Head of caudate nucleus (tissue), 42 donors: ENCODE measurements at regions not wholly inside any gene's neighbourhood (a gene's known extent, or its start where the extent isn't known, plus 50 kb on each side); places are given as distances from the start of the nearest gene placed in this dataset.

Source experiments
- DNase-seq, 42 donors: peaks; one replicate each; pipeline versions ENCODE4 v3.0.0 to v3.0.0-alpha.2; 2020 to 2021; ENCODE audit warnings: mixed read lengths in 7 of 42
- intact Hi-C: fragments of 100-400 bp; cut with DNase I; formaldehyde crosslinking; loops from one replicate; pipeline ENCODE4 v1.15.0; 2022

- intact Hi-C loops, result no loop called here
- no peak for DNase-seq
These were observed 84.7 kb upstream of the TNFAIP3 start for GRCh38 chr6:137782166-137783039.

GRCh38 chr6:137783710-137784109 is 83.3 kb upstream of the TNFAIP3 start:
- intact Hi-C loops, result no loop called here
- no peak for DNase-seq

- DNase-seq, result no peak
- intact Hi-C loops, result no loop called here
These were observed 82.5 kb upstream of the TNFAIP3 start for GRCh38 chr6:137784583-137784982.

- DNase-seq, result no peak
- intact Hi-C loops, result no loop called here
These were observed 80.0 kb upstream of the TNFAIP3 start for GRCh38 chr6:137787016-137787415.

GRCh38 chr6:137788248-137788647 is 78.8 kb upstream of the TNFAIP3 start:
- DNase-seq, result no peak
- intact Hi-C loops, result no loop called here

- intact Hi-C loops, result no loop called here
These were observed 75.5 kb upstream of the TNFAIP3 start for GRCh38 chr6:137791281-137792159.

GRCh38 chr6:137792160-137793033 is 74.7 kb upstream of the TNFAIP3 start:
- DNase-seq, result no peak
- intact Hi-C loops, result no loop called here

More at GRCh38 chr6:137791281-137792159, 75.5 kb upstream of the TNFAIP3 start:
- DNase-seq, result no peak

- intact Hi-C loops, result no loop called here
- DNase-seq, result no peak
These were observed 73.1 kb upstream of the TNFAIP3 start for GRCh38 chr6:137793805-137794515.

- intact Hi-C loops, result no loop called here
- DNase-seq, result no peak
These were observed 72.4 kb upstream of the TNFAIP3 start for GRCh38 chr6:137794516-137795201.

GRCh38 chr6:137795501-137795900 is 71.6 kb upstream of the TNFAIP3 start:
- no peak for DNase-seq
- intact Hi-C loops, result no loop called here

GRCh38 chr6:137798261-137798660 is 68.8 kb upstream of the TNFAIP3 start:
- intact Hi-C loops, result no loop called here
- no peak for DNase-seq

- no peak for DNase-seq
- intact Hi-C loops, result no loop called here
These were observed 68.2 kb upstream of the TNFAIP3 start for GRCh38 chr6:137798846-137799245.

- intact Hi-C loops, result loop anchor here (10.0 kb wide), 1 partner anchor 145 kb away; no protein-coding TSS in a partner anchor
These were observed 67.0 kb upstream of the TNFAIP3 start for GRCh38 chr6:137799950-137800568.

GRCh38 chr6:137800762-137801161 is 66.3 kb upstream of the TNFAIP3 start:
- intact Hi-C loops, result loop anchor here (10.0 kb wide), 1 partner anchor 144 kb away; no protein-coding TSS in a partner anchor
- no peak for DNase-seq

More at GRCh38 chr6:137799950-137800568, 67.0 kb upstream of the TNFAIP3 start:
- peak in 27 of 42 donors; percentile 19 to 76 (median 48) for DNase-seq

GRCh38 chr6:137801352-137802114 is 65.5 kb upstream of the TNFAIP3 start:
- DNase-seq, result no peak
- intact Hi-C loops, result loop anchor here (10.0 kb wide), 1 partner anchor 143 kb away; no protein-coding TSS in a partner anchor

GRCh38 chr6:137802408-137803182 is 64.5 kb upstream of the TNFAIP3 start:
- no peak for DNase-seq
- intact Hi-C loops, result loop anchor here (10.0 kb wide), 1 partner anchor 142 kb away; no protein-coding TSS in a partner anchor
